Lung (tissue), 11 donors: ENCODE measurements at regions not wholly inside any gene's neighbourhood (a gene's known extent, or its start where the extent isn't known, plus 50 kb on each side); places are given as distances from the start of the nearest gene placed in this dataset.

Experiments
- ATAC-seq: fragments of 200-7000 bp; cut with Tn5 transposase; one replicate; pipeline ENCODE4 v1.9.1; 2020; ENCODE audit warnings: moderate number of reproducible peaks; ENCODE audit not compliant: insufficient read depth, low FRiP score
- DNase-seq, 3 donors: peaks; one replicate each; pipeline ENCODE4 v3.0.0-alpha.2; 2013 to 2017
- H3K27ac ChIP-seq, 2 donors: one replicate each; pipeline ENCODE4 v1.5.1; 2013; ENCODE audit warnings: mild to moderate bottlenecking in 2 of 2, moderate library complexity in 2 of 2, control low read depth in 1 of 2, inconsistent platforms in 1 of 2, low read depth in 1 of 2, low read length in 1 of 2
- H3K27me3 ChIP-seq, 3 donors: one replicate each; pipeline ENCODE4 v1.5.1; 2013; ENCODE audit warnings: low read length in 2 of 3; ENCODE audit not compliant: control insufficient read depth in 3 of 3, insufficient read depth in 3 of 3
- H3K36me3 ChIP-seq, 4 donors: one replicate each; pipeline ENCODE4 v1.5.1; 2013; ENCODE audit warnings: low read length in 4 of 4, mild to moderate bottlenecking in 1 of 4, moderate library complexity in 1 of 4; ENCODE audit not compliant: control insufficient read depth in 4 of 4, insufficient read depth in 4 of 4
- H3K4me1 ChIP-seq, 5 donors: one replicate each; pipeline ENCODE4 v1.5.1; 2013; ENCODE audit warnings: low read length in 5 of 5, mild to moderate bottlenecking in 2 of 5, moderate library complexity in 1 of 5; ENCODE audit not compliant: control insufficient read depth in 5 of 5, insufficient read depth in 5 of 5
- H3K4me3 ChIP-seq: one replicate; pipeline ENCODE4 v1.5.1; 2013; ENCODE audit warnings: mild to moderate bottlenecking, control low read depth, moderate library complexity
- H3K9ac ChIP-seq, 2 donors: one replicate each; pipeline ENCODE4 v1.5.1; 2013; ENCODE audit warnings: low read length in 2 of 2, control low read depth in 1 of 2; ENCODE audit not compliant: insufficient read depth in 1 of 2
- H3K9me3 ChIP-seq, 4 donors: one replicate each; pipeline ENCODE4 v1.5.1; 2013; ENCODE audit warnings: low read length in 3 of 4, mild to moderate bottlenecking in 1 of 4, moderate library complexity in 1 of 4; ENCODE audit not compliant: control insufficient read depth in 4 of 4, insufficient read depth in 3 of 4
- CTCF ChIP-seq: IDR thresholded peaks from 2 replicates; pipeline ENCODE4 v1.5.1; 2012; ENCODE audit warnings: mild to moderate bottlenecking; ENCODE audit errors: control extremely low read depth, extremely low read depth
- WGBS, 2 donors: extraction: QIAGEN DNeasy Blood & Tissue Kit; methylation state at CpG; one replicate each; pipeline ENCODE4 v1.1.7; 2013; 5-methylcytosine and 5-hydroxymethylcytosine counted together
- donor health status: control.
- donor health status: control.
- donor health status: Bipolar disorder and iron deficiency.
- donor health status: healthy.
- donor health status: DM: yes; HTN: yes; CAD: no.

DNA sequence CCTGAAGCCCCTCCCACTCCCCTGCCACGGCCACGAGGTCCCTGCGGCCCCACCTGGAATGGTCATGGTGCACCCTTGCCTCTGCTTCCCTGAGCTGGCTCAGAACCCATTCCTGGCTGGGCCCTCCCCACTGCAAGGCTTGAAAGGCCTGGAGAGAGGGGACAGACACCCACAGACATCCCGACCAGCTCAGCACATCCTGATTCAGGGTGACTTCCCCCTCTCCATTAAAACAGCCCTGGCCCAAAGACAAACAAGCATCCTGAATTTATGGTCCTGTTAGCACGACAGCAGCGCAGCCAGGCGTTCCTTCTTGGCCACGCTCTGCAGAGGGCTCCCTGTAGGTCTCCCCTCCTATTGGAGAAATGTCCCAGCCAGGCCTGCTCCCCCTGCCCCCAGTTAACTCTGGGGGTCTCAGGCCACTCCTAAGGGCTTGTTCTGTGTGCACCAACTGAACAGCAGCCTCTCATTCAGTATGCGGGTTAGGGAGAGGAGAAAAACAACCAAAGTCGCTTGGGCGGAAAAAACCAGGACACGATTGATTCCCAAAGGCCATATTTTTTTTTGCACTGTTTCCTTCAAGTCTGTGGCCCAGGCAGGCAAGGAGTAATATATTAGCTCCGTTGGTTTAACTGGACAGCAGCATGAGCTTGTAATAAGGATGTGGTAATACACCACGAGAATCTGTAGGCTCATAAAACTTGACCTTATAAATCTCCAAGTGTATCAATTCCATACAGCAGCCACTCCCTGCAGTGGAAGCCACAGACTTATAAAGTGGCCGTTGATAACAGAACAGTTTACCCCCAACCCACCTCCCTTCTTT is 106.7 kb upstream of the MSX1 start:
- no peak overlapping the region for H3K9ac ChIP-seq
- 34 to 49% methylated on average over 15 of the region's 15 CpGs for WGBS, 2 donors
- no peak for TF ChIP-seq CTCF
- H3K27me3 ChIP-seq = no peaks in the 10 kb centered on the region
- peaks cover 0 to 5% (median 0%) of the 10 kb centered on the region in 4 donors for H3K9me3 ChIP-seq
- no peak overlapping the region for H3K27ac ChIP-seq
- H3K4me3 ChIP-seq = no peak overlapping the region
- ATAC-seq (no peak), DNase-seq (no peak)
- no peaks in the 10 kb centered on the region for H3K36me3 ChIP-seq
- H3K4me1 ChIP-seq = no peaks in the 10 kb centered on the region

DNA sequence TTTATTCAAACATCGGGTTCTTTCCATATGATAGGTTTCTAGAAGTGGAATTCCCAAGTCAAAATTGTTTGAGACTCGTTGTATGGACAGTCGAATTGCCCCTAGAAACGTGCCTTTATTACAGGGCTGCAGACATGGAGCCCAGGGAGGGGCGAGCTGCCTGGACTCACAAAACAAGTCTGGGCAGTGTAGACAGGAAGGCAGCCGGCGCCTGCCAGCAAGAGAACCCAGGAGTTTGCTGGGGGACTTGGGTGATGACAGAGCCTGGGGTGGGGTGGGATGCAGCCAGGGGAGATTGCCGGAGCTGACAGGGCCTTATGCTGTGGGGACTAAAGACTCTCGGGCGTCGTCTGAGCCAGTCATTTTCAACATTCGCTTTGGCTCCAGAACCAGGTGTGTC is 107.4 kb upstream of the MSX1 start:
- Histone ChIP-seq H3K36me3 (no peaks in the 10 kb centered on the region), H3K9me3 (peaks cover 0 to 9% (median 1%) of the 10 kb centered on the region in 4 donors), H3K9ac (no peak overlapping the region), H3K27ac (no peak overlapping the region), H3K27me3 (no peaks in the 10 kb centered on the region), H3K4me3 (no peak overlapping the region), H3K4me1 (no peaks in the 10 kb centered on the region)
- no peak for TF ChIP-seq CTCF
- no peak for DNase-seq
- WGBS, 2 donors = 64 to 84% methylated on average over 12 of the region's 12 CpGs
- no peak for ATAC-seq

GRCh38 chr4:4750187-4750586 is 109.3 kb upstream of the MSX1 start:
- Histone ChIP-seq H3K27me3 (no peaks in the 10 kb centered on the region), H3K36me3 (no peaks in the 10 kb centered on the region), H3K4me3 (no peak overlapping the region), H3K4me1 (no peaks in the 10 kb centered on the region), H3K9ac (no peak overlapping the region), H3K9me3 (peaks cover 0 to 17% (median 5%) of the 10 kb centered on the region in 4 donors), H3K27ac (no peak overlapping the region)
- TF ChIP-seq CTCF = no peak
- ATAC-seq (no peak), DNase-seq (no peak)
- WGBS, 2 donors = 81 to 86% methylated on average over 7 of the region's 7 CpGs

- ATAC-seq (no peak), DNase-seq (no peak)
- Histone ChIP-seq H3K9ac (no peak overlapping the region), H3K27ac (no peak overlapping the region), H3K27me3 (no peaks in the 10 kb centered on the region), H3K36me3 (no peaks in the 10 kb centered on the region), H3K4me1 (no peaks in the 10 kb centered on the region), H3K9me3 (peaks cover 0 to 22% (median 6%) of the 10 kb centered on the region in 4 donors), H3K4me3 (no peak overlapping the region)
- TF ChIP-seq CTCF = no peak
- whole genome bisulfite sequencing, 2 donors = 79 to 84% methylated on average over 5 of the region's 5 CpGs
These were observed 110.3 kb upstream of the MSX1 start for GRCh38 chr4:4749137-4749536.
